ENCODE measurements at regions not wholly inside any gene's neighbourhood (a gene's known extent, or its start where the extent isn't known, plus 50 kb on each side); places are given as distances from the start of the nearest gene placed in this dataset.
"Not testable (repeated sequence)": the region's sequence is repeated elsewhere in the genome, so short reads cannot be mapped to it uniquely, and the experiment has no call there.

DNA sequence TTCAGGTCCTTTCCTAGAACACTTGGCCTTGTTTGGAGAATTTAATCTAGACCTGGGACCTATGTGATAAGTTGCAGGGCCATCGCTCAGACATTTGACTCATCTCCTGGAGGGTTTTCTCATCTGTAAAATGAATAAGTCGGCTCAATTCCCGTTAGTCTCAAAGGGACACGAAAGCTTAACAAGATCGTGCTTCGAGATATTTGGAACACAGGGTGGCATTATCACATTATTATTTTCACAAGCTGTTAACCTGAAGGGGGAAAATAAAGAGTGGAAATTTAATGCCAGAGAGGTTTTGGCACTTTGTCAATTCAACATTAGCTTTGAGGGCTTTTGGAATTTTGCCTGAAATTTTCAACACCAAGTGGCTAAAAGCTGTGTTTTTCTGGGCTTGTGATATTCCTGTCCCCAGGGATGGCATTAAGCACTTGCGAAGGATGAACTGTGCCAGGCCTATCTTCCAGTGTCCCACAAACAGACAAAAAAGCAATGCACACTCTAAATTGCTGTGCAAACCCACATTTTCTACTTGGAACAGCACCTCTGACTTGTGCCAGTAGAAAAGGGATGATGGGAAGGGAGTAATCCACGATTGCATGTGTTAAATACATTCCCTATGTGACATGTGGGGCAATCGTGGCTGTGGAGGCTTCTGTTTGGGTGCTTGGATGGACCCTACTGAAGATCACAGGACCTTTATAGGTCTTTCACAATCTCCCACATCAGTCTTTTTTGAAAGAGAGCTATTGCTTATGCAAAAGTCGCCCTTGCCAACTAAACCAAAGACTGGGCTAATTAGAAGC, 478.7 kb downstream of the MFSD1 start:
- DNase-seq: no peak

DNA sequence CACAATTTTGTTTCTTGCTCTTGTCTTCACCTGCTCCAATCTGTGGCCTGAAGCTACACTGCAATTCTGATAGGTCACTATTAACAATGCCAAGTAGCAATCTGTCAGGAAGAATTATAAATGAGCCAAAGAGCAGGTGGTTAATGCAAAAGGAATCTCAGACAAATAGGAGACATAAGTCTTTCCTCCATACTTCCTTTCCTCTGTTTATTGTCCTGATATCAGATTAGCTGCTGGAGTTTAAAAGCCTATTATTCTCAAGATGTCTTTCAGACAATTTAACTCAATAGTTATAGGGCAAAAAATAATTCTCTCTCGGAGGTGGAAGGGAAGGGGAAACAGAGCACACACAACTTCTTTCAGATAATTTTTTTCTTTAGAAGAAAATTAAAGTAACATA, 491.6 kb downstream of the MFSD1 start:
- no peak for DNase-seq

DNA sequence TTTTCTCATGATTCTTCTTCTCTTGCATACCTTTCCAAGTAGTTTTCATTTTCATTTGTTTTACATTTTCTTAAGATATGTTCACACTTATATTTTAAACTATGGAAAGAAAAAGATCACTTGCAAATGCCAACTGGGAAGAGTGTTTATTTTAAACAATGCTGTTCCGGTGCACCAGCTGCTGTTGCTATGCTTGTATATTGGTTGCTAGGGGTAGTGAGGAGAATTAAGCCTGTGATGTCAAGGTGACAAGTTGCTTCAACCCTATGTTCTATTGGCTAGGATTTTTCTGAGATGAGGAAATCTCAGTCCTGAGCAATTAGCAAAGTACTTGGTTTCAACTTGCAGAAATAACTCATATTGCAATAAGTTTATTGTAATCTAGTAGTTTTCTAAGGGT, 500.1 kb downstream of the MFSD1 start:
- DNase-seq: no peak

DNA sequence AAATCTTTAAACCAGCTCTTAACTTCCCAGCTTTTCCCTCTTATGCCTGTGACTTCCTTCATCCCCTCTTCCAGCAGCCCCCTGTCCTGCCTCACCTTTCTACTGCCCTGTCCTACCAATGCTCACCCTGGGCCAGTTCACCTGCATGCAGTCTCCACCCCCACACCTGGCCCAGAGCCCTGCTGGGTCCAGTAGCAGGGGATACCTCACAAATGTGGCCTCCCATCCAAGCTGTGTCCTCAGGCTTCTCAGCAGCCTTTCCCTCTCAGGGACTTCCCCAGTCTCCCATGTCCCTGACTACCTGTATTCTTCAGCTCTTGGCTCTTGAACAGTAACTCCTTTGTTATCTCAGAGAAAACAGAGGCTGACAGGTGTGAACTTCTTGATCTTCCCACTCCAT, 503.2 kb downstream of the MFSD1 start:
- DNase-seq: no peak

DNA sequence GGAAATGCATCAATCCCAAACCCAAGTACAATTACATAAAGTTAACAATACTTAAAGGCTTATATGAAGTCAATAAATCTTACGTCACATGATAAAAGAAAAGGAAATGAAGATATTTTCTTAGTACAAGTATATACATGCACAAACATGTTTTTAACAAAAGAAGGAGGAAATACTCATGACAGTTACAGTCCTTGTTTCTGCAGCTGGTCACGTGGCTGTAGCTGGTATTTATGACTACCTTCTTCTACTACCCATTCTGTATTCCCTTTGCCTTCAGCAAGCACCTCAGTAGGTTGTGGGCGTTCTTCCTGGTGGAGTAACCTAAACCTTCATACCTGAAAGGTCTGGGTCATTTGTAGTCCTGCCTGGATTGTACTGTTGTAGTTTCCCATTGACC, 514.9 kb downstream of the MFSD1 start:
- not testable (repeated sequence) for DNase-seq

DNA sequence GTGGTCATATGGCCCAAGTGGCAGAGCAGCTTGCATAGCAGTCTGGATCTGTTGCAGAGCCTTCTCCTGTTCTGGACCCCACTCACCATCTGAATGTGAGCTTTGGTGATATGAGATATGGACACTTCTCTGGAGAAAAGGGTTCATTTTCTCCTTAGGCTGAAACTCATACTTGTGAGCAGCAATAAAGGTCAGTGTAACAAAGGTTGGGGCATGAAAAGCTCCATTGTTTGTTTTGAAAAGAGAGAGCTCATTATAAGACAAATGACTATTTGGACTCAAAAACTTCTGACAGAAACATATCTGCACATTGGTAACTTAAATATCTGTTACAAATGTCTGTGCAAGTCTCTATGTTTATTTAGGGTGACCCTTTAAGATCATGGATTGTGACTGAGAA, 517.3 kb downstream of the MFSD1 start:
- DNase-seq: no peak

DNA sequence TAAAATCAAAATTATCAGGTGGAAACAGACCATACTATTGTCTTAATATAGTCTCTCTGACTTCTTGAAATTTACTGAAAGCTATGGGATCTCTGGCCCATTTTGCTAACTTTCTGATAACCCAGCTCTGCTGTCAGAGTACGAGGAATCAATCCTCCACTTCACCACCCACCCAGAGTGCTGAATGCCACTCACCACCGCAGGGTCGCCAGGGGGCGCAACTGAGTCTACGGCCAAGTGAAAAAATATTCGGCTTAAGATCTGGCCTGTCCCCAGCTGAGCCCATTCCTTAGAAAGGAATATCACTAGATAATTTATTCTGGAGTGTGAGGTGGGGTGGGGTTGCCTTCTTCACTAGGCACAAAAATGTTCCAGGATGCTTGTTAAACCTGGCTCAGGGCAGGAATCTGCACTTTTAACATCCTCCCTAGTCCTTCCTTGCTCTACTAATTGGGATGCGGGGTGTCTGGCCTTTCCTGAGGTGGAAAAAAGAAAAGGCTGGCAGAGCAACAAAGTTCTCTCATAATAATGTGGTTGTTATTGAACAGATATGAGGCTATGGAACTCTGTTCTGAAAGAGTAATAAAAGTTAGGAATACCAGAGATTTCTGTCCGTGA, 520.6 kb downstream of the MFSD1 start:
- DNase-seq: no peak

DNA sequence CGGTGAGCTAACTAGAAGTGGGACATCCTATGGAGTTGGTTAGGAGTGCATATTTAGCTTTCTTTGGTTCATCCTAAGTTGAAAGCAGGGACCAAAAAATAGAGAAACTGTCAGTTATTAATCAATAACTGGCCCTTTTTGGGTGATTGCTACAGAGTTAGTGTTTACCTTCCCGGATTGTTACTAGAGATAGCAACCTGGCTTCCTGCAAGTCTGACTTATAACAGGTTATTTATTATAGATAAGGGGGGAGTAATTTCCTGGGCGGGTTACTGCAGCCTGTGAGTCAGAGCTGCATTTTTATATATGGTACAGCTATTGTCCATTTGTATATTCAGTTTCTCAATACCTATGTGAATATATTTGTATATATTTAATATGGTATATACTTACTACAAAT, 522.0 kb downstream of the MFSD1 start:
- no peak for DNase-seq

DNA sequence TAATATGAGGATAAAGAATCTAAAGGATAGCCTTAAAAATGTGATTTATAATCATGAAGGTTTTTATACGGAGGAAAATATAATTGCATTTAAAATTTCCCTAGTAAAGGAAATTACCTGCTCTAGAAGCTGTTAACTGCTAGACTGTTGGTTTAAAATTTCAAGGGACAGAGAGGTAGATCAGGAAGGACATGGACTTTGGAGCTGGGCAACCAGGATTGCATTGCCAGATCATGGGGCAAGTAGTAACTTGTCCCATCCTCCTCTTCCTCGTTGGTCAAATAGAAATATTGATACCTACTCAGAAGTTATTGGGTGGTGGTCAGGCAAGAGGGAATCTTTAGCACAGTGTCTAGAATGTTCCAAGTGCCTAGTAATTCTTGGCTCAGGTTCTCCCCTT, 525.1 kb downstream of the MFSD1 start:
- DNase-seq: no peak

DNA sequence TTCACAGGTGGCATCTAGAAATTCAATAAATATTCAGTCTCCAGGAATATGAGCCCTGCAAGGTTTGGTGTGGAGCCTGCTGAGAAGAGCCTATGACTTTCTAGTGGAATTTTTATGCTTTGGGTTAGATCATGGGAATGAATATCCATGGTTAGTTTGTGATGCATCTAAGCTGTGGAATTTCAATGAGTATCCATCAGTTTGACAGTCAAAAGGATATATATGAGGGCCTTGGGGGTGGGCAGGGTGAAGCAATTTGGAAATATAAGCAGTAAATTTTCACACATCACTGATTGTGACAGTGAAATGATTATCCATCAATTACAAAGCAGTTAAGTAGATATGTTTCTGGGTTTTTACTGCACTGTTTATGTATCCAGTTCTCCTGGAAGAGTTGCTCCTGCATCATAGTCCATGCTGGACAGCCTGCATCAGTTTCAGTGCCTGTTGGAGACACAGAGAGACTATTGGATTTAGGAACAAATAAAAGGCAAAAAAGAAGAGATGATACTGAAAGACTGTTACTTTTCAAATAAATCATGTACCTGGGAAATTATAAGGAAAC, 530.8 kb downstream of the MFSD1 start:
- DNase-seq: no peak

DNA sequence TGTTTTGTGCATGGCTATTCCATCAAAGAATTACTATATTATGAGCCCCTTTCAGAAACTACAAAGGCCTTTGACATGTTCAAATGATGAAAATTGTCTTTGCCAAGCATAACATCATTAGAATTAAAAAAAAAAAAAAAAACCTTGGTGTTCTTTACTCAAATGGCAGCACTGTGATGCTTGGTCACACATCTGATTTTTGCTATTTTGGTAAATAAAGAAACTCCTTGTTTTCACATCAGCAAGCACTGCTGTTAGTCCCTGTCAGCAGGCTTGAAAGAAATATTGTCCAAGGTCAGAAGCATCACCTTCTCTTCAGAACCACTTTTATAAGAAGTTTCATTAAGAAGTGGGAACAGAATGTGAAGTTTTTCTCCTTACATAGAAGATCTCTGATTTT, 537.3 kb downstream of the MFSD1 start:
- no peak for DNase-seq

DNA sequence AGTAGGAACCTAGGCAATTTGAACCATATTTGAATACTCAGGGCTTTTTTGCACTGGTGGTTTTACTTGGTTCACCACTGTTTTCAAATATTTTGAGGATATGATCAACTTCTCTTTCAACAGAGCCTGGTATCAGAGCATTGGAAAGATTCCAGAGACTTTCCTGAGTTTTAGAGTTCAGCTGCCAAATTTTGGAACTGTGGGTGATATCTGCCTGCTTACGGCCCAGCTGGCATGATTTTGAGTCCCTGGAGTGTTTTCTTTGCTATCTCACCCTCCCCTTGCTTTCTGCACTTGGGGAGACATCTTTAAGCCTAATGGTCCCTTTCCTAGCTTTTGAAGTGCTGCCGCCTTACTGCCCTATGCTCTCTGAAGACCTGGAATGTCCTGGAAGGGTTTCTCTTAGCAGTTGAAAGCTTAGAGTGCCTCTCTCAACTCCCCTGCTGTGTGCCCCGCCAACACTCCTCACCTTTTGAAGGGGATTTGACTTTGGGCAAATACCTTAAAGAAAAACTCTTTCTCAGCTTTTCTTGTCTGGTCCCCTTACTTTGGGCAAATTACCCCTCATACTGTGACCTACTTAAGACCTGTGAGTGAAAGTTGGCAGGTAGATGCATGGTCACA, 539.1 kb downstream of the MFSD1 start:
- DNase-seq: no peak

DNA sequence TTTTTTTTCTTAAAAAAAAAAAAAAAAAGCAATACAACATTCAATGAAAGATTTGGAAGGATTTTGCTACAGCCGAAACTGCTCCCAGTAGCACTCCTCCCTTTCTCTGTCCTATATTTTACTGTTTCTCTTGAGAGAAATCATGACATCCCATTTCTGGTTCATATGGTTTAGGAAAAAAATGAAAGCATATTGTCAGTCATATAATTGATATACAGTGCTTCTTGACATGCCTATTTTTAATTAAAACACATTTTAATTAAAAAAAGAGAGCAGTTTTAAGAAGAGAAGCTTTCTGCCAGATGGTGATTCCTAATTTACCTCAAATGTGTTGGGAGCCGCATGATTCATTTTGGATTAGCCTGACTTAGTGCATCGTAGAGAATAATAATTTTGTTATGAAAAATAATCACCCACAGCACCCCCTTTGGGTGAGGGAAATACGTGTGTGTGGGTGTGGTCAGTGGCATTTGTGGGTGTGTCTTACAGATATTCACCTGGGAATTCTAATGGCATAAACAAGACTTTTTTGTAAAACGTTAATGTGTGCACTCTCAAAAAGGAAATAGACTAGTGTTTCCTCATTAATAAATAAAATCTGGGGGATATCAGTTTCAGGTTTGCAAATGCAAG, 544.5 kb downstream of the MFSD1 start:
- no peak for DNase-seq

DNA sequence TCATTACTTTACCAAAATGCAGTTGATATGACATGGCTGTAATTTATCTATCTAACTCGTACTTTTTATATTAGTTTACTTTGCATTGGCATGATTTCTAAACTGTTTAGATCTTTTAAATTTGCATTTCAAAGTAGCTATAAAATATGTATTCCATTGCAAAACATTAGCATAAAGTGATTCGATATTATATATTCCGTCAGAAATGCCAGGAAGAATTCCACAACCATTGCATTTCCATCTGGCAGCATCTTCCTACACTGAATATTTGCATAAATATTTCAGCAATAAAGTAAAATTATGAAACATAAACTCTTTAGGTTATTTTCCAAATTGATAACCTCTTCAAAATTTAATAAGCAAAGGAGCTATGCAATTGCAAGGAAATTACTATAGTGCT, 546.6 kb downstream of the MFSD1 start:
- no peak for DNase-seq

DNA sequence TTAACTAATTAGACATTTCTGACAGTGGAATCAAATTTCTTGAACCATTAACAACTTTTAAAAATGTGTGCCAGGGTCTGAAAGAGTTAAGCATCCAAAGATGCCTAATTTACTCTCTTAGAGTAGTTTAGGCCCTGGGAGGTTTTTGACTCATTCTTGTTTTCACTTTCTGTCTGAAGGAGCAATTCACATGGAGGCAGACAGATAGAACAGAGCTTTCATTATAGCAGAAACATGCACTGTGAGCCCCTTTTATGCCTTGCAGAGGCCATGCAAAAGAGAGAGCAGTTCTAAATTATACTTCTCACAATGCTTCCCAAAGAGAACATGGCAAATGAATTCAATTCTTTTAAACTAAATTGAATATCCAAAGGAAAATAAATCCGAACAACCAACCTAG, 554.8 kb downstream of the MFSD1 start:
- no peak for DNase-seq

DNA sequence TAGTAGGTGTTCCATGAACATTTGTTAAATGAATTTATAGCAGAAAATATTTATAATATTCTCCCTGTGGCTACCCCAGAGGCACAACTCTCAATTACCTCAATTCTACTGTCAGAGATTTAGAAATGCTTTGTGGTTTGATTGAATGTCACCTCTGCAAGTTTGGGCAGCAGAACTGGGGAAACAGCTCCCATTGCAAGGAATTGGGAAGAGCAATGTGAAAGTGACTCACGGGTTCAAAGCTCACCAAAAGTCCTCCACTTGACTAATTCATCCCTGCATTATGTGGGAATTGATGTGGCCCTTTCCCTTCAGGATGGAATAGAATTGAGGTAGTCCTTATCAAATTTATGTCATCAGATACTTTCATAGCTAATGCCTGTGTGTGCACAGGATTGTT, 562.7 kb downstream of the MFSD1 start:
- no peak for DNase-seq

DNA sequence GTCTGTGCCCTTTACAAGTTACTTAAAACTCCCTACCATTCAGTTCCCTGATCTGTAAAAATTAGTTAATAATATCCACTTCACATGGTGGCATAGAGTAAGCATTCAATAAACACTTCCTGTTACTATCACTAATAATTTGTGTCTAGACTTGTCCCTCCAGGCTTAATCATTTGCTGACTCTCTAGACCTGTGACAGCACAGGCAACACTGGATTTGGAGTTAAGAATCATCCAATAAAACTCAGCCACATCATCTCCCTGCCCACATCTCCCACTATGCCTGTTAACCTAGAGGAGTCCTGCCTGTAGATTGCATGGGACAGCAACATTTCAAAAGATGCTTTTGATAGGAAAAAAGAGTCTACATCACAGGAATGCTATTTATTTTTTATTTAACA, 564.6 kb downstream of the MFSD1 start:
- DNase-seq: no peak

DNA sequence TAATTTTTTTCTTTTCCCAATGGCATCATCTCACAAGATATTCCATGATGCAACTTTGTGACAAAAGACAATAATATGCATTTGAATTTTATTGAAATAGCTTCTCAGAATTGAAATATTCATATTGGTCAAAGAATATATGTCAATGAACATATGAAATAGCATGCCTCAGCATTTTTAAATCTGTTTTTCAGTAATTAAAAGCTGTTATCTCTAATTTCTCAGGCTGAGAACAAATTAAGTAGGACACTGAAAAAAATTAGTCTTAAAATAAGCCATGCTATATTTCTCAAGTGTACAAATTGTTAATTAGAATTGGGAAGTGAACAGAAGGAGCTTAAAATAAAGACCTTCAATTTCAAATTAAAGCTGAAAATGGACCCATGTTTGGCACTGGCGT, 570.1 kb downstream of the MFSD1 start:
- DNase-seq: no peak

DNA sequence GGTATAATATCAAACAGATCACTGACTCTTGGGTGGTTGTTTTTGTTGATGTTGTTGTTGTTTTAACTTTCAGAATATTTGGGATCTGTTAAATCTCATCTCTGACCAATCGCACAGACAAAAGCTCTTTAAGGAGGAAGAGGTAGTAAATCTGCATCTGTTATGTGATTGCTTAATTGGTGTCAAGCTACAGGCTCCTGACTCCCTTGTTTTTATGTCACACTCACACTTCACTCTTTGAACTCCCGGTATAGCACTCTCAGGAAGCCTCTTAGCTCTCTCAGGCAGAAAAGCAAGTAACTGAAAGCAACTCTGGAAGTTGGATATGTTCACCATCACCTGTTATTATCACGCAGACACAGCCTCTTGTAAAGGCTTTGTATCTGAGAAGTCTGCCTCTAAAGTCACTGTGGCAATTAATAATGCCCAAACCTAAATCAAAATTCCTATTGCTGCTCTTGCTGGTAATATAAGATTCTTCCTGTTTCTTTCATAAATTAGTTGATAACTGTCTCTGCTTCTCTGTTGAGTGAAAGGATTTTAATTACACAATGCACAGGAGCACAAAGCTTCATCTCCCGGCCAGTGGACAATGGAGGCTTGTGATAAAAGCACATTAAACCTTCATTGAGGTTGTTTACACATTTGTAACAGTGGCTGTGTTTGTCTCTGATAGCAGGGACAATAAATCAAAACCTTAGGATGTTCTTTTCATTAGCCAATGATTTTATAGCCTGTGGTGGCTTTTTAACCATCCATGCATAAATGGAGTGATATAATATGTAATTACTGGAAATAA, 576.7 kb downstream of the MFSD1 start:
- no peak for DNase-seq

DNA sequence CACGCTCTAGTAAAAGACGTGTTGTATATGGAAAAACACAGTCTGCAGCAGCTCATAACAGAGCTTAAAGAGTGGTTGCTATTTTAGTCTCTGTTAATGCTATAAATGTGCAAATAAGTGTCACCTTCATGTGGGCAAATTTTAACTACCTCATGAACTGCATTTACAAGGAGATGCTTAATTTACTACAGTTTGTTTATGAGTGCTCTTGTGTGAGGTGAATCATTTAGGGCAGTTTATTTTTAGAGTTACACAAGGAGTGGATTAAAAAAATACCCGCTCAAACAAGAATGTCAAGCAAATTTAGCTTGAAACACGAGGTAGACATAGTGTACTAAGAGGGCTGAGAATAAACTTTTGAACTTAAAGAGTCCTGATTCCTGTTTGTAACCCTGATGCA, 579.0 kb downstream of the MFSD1 start:
- DNase-seq: no peak

DNA sequence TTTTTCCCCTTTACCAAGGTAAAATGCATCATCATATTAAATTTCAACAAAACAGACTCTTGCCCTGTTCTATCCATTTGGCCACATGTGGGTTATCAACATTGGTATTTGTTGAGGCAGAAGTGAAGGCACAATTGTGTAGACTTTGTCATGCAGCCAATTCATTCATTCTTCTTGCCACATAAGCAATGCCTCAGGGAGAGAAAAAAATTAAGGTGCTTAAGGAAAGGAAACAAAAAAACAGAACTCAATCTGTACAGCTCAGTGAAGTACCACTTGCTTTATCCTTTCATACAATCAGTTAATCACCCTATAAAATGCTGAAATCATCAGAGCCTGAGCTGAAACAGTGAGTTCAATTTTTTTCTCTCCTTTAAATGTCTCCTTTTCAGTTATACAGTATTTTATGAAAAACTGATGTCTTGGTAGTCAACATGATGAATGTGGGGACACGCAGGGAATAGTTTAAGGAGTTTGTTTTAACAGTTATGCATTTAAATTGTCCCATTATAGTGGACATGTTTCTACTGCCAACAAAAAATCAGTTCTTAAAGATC, 588.9 kb downstream of the MFSD1 start:
- no peak for DNase-seq

DNA sequence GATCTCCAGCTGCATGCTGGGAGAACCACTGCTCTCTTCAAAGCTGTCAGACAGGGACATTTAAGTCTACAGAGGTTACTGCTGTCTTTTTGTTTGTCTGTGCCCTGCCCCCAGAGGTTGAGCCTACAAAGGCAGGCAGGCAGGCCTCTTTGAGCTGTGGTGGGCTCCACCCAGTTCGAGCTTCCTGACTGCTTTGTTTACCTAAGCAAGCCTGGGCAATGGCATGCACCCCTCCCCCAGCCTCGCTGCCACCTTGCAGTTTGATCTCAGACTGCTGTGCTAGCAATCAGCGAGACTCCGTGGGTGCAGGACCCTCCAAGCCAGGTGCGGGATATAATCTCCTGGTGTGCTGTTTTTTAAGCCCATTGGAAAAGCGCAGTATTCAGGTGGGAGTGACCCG, 591.0 kb upstream of the IL12A start:
- not testable (repeated sequence) for DNase-seq

All from NCI-H1436 (cell line).